ENCODE measurements at regions not wholly inside any gene's neighbourhood (a gene's known extent, or its start where the extent isn't known, plus 50 kb on each side); places are given as distances from the start of the nearest gene placed in this dataset.

DNA sequence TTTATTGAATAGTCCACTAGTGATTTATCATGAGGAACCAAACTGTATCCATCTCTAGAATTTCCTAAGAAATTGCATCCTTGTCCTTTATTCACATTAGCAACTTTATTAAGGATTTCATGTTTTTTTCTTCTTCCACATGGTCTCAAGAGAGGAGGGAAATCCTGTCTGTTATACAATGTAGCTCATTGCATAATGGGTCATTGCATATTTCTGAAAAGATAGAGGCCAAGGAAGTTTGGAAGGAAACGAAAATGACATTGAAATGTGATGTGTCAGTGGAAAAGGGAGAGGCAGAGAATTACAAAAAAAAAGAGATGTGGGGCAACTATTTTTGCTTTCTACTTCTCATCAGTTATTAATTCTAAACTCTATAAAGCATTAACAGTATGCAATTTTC is 353.1 kb downstream of the METTL15 start:
- no peak overlapping the region for H3K27ac Mint-ChIP-seq (ENCODE audit: unreplicated experiment)
- no peaks in the 10 kb centered on the region for H4K20me1 ChIP-seq (ENCODE audit: insufficient read depth, low read length)
- no peaks in the 10 kb centered on the region for H3K27me3 Mint-ChIP-seq (ENCODE audit: low read depth, unreplicated experiment)
- H3K27ac ChIP-seq (ENCODE audit: low read depth, low read length): no peak overlapping the region
- no peak for FAIRE-seq
- no peak overlapping the region for H2AFZ ChIP-seq (ENCODE audit: low read depth, low read length)
- H3K4me2 ChIP-seq (ENCODE audit: low read length): no peak overlapping the region
- H3K9me3 ChIP-seq (ENCODE audit: insufficient read depth, low read depth, low read length): no peaks in the 10 kb centered on the region
- peaks cover 3% of the 10 kb centered on the region for H3K9me3 Mint-ChIP-seq (ENCODE audit: unreplicated experiment)
- TF ChIP-seq, protein P1, sequence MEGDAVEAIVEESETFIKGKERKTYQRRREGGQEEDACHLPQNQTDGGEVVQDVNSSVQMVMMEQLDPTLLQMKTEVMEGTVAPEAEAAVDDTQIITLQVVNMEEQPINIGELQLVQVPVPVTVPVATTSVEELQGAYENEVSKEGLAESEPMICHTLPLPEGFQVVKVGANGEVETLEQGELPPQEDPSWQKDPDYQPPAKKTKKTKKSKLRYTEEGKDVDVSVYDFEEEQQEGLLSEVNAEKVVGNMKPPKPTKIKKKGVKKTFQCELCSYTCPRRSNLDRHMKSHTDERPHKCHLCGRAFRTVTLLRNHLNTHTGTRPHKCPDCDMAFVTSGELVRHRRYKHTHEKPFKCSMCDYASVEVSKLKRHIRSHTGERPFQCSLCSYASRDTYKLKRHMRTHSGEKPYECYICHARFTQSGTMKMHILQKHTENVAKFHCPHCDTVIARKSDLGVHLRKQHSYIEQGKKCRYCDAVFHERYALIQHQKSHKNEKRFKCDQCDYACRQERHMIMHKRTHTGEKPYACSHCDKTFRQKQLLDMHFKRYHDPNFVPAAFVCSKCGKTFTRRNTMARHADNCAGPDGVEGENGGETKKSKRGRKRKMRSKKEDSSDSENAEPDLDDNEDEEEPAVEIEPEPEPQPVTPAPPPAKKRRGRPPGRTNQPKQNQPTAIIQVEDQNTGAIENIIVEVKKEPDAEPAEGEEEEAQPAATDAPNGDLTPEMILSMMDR (IDR thresholded peaks at IDR 0.05; ENCODE audit: insufficient read depth, low read depth, low read length): no peak
- no peak for TF ChIP-seq EZH2 (IDR thresholded peaks at IDR 0.05; ENCODE audit: insufficient read depth, low read length)
- no peaks in the 10 kb centered on the region for H3K36me3 ChIP-seq (ENCODE audit: insufficient read depth, low read length)
- H3K4me3 ChIP-seq (ENCODE audit: insufficient read depth, low read depth, low read length): no peak overlapping the region
- no peaks in the 10 kb centered on the region for H3K36me3 Mint-ChIP-seq (ENCODE audit: low read depth, unreplicated experiment)
- no peak overlapping the region for H3K9ac ChIP-seq (ENCODE audit: low read length)
- DNase-seq (ENCODE audit: low read depth): peak; percentile 32
- peaks cover 10% of the 10 kb centered on the region for H3K4me1 ChIP-seq (ENCODE audit: insufficient read depth, low read length)
- H3K79me2 ChIP-seq (ENCODE audit: insufficient read depth, low read length): no peaks in the 10 kb centered on the region
- peaks cover 8% of the 10 kb centered on the region for H3K4me1 Mint-ChIP-seq (ENCODE audit: low read depth, unreplicated experiment)
- H3K4me3 Mint-ChIP-seq (ENCODE audit: unreplicated experiment): no peak overlapping the region
- H3K27me3 ChIP-seq (ENCODE audit: insufficient read depth, low read length): no peaks in the 10 kb centered on the region

DNA sequence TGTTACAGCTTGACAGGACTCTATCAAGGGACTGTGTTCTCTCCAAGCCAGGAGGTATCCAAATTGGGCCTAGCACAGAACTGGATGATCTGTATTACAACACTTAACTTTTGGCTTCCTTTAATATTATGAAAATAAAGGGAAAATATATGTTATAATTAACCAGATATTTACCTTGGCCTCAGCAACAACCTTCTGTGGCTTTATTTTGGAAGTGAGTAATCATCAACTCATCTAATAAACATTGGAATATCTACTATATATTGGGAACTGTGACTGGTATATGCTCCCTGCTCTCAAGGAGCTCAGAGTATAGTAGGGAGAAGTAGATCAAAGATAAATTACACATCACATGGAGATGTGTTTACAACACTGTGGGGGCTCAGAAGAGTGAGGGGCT is 352.2 kb downstream of the METTL15 start:
- no peaks in the 10 kb centered on the region for H3K36me3 Mint-ChIP-seq (ENCODE audit: low read depth, unreplicated experiment)
- no peak overlapping the region for H3K4me3 Mint-ChIP-seq (ENCODE audit: unreplicated experiment)
- FAIRE-seq (no peak), DNase-seq (ENCODE audit: low read depth) (no peak)
- no peaks in the 10 kb centered on the region for H3K9me3 ChIP-seq (ENCODE audit: insufficient read depth, low read depth, low read length)
- H3K4me2 ChIP-seq (ENCODE audit: low read length): peak overlapping the region; percentile 31
- H3K27me3 Mint-ChIP-seq (ENCODE audit: low read depth, unreplicated experiment): no peaks in the 10 kb centered on the region
- no peak overlapping the region for H3K4me3 ChIP-seq (ENCODE audit: insufficient read depth, low read depth, low read length)
- H3K9me3 Mint-ChIP-seq (ENCODE audit: unreplicated experiment): peaks cover 3% of the 10 kb centered on the region
- TF ChIP-seq, protein P1 (IDR thresholded peaks at IDR 0.05; ENCODE audit: insufficient read depth, low read depth, low read length): no peak
- no peak for TF ChIP-seq EZH2 (IDR thresholded peaks at IDR 0.05; ENCODE audit: insufficient read depth, low read length)
- H3K4me1 ChIP-seq (ENCODE audit: insufficient read depth, low read length): peaks cover 10% of the 10 kb centered on the region
- no peaks in the 10 kb centered on the region for H3K79me2 ChIP-seq (ENCODE audit: insufficient read depth, low read length)
- H2AFZ ChIP-seq (ENCODE audit: low read depth, low read length): no peak overlapping the region
- H3K4me1 Mint-ChIP-seq (ENCODE audit: low read depth, unreplicated experiment): peaks cover 8% of the 10 kb centered on the region
- H3K36me3 ChIP-seq (ENCODE audit: insufficient read depth, low read length): no peaks in the 10 kb centered on the region
- H3K9ac ChIP-seq (ENCODE audit: low read length): no peak overlapping the region
- H3K27ac Mint-ChIP-seq (ENCODE audit: unreplicated experiment): no peak overlapping the region
- no peak overlapping the region for H3K27ac ChIP-seq (ENCODE audit: low read depth, low read length)
- H4K20me1 ChIP-seq (ENCODE audit: insufficient read depth, low read length): no peaks in the 10 kb centered on the region
- H3K27me3 ChIP-seq (ENCODE audit: insufficient read depth, low read length): no peaks in the 10 kb centered on the region

DNA sequence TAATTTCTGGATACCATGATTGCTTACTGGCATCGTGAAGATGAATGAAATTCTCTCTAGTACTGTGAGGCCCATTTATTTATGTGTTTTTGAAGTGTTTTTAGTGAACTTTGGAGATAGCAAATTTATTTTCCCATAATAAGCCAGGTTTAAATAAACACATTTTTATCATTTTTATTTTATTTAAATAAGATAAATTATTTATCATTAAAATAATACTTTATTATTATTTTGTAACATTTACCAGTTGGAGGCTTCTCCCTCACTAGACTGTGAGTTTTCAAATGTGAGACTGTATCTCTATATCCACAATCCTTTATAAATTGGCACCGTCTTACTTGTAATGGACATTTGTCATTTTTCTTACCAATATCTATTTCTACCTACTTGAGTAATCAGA is 351.7 kb downstream of the METTL15 start:
- no peaks in the 10 kb centered on the region for H3K36me3 ChIP-seq (ENCODE audit: insufficient read depth, low read length)
- no peak overlapping the region for H3K27ac ChIP-seq (ENCODE audit: low read depth, low read length)
- H3K27me3 ChIP-seq (ENCODE audit: insufficient read depth, low read length): no peaks in the 10 kb centered on the region
- no peak overlapping the region for H2AFZ ChIP-seq (ENCODE audit: low read depth, low read length)
- no peak for DNase-seq (ENCODE audit: low read depth)
- TF ChIP-seq, protein P1 (IDR thresholded peaks at IDR 0.05; ENCODE audit: insufficient read depth, low read depth, low read length): no peak
- no peak for TF ChIP-seq EZH2 (IDR thresholded peaks at IDR 0.05; ENCODE audit: insufficient read depth, low read length)
- Mint-ChIP-seq H3K9me3 (ENCODE audit: unreplicated experiment) (peaks cover 3% of the 10 kb centered on the region), H3K4me1 (ENCODE audit: low read depth, unreplicated experiment) (peaks cover 8% of the 10 kb centered on the region), H3K4me3 (ENCODE audit: unreplicated experiment) (no peak overlapping the region), H3K27me3 (ENCODE audit: low read depth, unreplicated experiment) (no peaks in the 10 kb centered on the region), H3K27ac (ENCODE audit: unreplicated experiment) (no peak overlapping the region), H3K36me3 (ENCODE audit: low read depth, unreplicated experiment) (no peaks in the 10 kb centered on the region)
- H4K20me1 ChIP-seq (ENCODE audit: insufficient read depth, low read length): no peaks in the 10 kb centered on the region
- no peaks in the 10 kb centered on the region for H3K79me2 ChIP-seq (ENCODE audit: insufficient read depth, low read length)
- FAIRE-seq: no peak
- no peak overlapping the region for H3K4me3 ChIP-seq (ENCODE audit: insufficient read depth, low read depth, low read length)
- H3K4me1 ChIP-seq (ENCODE audit: insufficient read depth, low read length): peaks cover 10% of the 10 kb centered on the region
- H3K9ac ChIP-seq (ENCODE audit: low read length): no peak overlapping the region
- H3K4me2 ChIP-seq (ENCODE audit: low read length): no peak overlapping the region
- H3K9me3 ChIP-seq (ENCODE audit: insufficient read depth, low read depth, low read length): no peaks in the 10 kb centered on the region
